HG03196 (cell line): ENCODE measurements at regions not wholly inside any gene's neighbourhood (a gene's known extent, or its start where the extent isn't known, plus 50 kb on each side); places are given as distances from the start of the nearest gene placed in this dataset.
"Not testable (repeated sequence)": the region's sequence is repeated elsewhere in the genome, so short reads cannot be mapped to it uniquely, and the experiment has no call there.

Experiments
- ATAC-seq: cut with Tn5 transposase; IDR thresholded peaks from one replicate; pipeline ENCODE4 v1.9.1; 2021; ENCODE audit not compliant: unreplicated experiment

DNA sequence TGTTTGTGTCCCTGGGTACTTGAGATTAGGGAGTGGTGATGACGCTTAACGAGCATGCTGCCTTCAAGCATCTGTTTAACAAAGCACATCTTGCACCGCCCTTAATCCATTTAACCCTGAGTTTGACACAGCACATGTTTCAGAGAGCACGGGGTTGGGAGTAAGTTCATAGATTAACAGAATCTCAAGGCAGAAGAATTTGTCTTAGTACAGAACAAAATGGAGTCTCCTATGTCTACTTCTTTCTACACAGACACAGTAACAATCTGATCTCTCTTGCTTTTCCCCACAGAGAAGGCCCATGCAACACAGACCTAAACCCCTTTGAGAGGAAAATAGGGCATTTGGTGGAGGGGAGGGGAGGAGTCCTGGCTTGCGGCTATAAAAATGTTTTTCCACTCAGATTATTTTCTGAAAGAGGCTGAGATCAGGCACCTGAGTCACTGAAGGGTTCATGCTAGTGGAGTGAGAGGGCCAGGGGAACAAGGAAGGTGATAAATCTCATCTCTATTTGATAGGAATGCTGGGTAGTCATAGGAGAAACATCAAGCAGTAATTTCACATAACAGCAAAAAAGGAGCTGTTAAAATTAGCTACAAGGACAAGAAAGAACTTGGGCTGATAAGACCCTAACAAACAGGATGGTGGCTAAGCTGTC, 136.9 kb downstream of the OR2B2 start:
- not testable (repeated sequence) for ATAC-seq

GRCh38 chr6:27774264-27774600, 138.0 kb downstream of the OR2B2 start:
- ATAC-seq: not testable (repeated sequence)

- ATAC-seq: not testable (repeated sequence)
Measured at GRCh38 chr6:27773542-27774263, 138.5 kb downstream of the OR2B2 start.

DNA sequence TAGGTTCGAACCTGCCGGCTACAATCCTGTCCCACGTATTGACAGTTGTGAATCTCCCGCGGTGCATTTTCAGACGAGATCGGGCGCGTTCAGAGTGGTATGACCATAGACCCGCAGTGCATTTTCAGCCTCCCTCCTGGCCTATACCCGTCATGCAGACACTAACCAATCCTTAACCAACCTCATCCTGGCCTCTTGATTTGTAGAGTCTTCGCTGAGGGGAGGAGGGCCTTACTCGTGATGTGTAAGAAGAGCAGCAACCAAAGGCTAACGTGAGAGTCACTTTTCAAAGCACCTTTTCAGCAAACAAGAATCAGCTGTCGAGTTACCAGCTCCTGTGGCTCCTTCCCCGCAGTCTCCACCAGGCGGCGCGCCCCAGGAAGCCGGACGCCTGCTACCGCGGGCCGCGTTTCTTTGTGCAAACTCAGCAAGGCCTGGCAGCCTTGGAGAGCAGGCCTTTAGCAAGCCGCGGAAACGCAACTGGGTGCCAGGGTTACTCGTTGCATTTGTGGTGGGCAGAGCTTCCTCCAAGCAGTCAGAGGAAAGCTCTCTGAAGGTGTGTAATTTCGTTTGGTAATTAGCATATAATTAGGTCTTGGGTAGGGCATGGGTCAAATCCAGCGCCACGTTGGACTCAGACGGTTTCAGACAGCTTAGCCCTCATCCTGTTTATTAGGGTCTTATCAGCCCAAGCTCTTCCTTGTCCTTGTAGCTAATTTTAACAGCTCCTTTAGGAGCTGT, 139.8 kb downstream of the OR2B2 start:
- peak; percentile 72 for ATAC-seq

GRCh38 chr6:27771235-27771634, 141.0 kb downstream of the OR2B2 start:
- ATAC-seq: no peak

DNA sequence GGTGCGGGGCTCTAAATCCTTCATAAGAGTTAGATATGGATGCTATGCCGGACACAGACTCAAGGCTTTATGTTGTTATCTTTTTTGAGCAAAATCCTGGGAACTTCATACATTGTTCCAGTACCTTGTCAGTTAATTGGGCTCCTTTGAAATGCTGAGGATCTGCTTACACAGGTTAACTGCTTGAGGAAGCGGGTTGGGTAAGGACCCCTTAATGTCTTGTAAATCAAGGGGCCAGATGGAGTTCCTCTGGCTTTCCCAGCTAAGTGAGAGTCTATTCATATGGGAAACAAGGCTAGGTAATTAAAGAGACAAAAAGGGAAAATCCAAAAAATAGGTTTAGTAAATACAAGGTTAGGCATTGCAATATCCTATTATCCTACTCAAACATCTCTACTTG, 141.5 kb downstream of the OR2B2 start:
- no peak for ATAC-seq

DNA sequence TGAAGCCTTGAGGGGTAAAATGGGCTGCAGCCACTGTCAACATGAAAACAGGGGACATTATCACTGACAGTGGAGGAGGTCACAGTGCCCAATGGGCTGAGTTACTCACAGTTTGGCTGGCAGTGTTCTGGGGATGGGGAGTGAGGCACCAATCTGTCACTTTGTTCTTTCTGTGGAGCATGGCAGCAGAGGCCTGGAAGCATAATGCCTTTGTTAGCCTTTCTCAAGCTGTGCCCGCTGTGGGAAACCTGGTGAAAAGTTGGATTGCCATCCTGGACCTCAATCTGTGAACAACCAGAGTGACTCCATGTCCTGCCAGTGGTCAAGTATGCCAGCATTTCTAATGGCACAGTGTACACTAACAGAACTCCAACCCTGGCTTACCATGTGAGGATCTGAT, 143.6 kb downstream of the OR2B2 start:
- no peak for ATAC-seq

DNA sequence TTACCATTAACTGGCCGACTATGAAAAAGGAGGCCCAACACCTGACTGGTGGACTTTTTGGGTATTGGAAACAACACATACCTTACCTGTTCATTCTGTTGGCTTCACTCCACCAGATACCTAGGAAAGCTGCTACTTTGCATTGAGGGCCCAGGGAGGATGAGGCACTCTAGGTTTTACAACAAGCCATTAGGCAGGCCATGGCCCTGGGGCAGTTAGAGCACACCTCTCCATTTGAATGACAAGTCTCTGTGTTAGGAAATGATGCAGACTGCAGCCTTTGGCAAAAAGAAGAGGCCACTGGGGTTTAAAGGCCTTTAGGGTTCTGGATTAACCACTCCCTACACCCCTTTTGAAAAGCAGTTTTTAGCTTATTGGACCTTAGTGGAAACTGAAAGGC, 144.3 kb downstream of the OR2B2 start:
- no peak for ATAC-seq

- no peak for ATAC-seq
Measured at GRCh38 chr6:27766405-27766804, 145.8 kb downstream of the OR2B2 start.

- ATAC-seq: no peak
Measured at GRCh38 chr6:27765028-27765590, 147.1 kb downstream of the OR2B2 start.

- ATAC-seq: no peak
Measured at GRCh38 chr6:27761391-27761790, 150.8 kb downstream of the OR2B2 start.

DNA sequence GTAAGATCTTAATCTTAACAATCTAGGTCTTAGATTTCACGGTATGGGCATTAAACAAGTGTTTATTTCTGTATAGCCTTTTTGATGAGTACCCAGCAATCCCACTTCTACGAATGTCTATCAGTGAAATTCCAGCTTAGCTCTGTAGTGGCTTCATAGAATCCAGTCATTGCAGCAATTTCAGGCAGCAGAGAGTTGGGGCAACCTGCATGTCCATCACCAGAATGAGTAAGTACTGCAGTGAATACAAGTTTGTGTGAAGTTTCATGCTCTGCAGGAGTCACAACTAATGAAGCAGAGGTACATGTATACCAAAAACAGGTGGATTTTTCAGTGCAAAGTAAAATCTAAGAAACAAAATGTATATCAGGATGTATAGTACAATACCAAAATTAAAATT, 151.7 kb downstream of the OR2B2 start:
- ATAC-seq: no peak

DNA sequence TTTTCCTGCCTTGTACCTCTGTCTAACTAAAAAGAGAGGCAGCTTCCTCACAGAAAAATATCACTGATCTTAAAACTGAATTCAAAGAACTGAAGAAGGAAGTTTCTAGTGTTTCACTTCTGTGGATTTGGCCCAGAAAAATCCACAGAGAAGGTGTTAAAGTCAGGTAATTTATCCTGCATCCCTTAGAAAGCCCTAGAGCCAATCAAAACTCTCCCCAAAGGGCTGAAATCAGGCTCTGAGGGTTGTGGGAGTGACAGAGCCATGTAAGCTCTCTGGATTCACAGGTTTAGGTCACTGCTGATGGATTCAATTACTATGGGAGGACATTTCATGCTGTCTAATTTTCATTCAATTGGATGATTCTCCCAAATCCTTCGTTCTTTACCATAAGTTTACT, 152.3 kb downstream of the OR2B2 start:
- ATAC-seq: no peak

- ATAC-seq: no peak
Measured at GRCh38 chr6:27758491-27758890, 153.7 kb downstream of the OR2B2 start.

GRCh38 chr6:27757307-27757706, 154.9 kb downstream of the OR2B2 start:
- ATAC-seq: no peak

DNA sequence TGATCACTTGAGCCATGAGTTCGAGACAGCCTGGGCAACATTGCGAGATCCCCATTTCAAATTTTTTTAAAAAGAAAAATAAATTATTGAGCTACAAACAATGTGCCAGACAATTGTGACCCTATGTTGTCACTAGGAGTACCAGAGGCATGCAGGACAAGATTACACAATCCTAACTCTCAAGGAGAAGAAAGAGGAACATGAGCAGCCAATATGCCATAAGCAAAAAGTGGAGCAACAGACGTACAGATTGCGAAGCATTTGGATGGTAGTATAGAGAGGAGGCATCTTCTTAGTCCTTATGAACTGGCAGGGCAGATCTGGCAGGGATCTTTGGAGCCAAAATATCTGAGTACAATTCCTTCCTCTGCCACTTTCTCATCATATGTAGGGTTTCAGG, 156.4 kb downstream of the OR2B2 start:
- ATAC-seq: no peak

DNA sequence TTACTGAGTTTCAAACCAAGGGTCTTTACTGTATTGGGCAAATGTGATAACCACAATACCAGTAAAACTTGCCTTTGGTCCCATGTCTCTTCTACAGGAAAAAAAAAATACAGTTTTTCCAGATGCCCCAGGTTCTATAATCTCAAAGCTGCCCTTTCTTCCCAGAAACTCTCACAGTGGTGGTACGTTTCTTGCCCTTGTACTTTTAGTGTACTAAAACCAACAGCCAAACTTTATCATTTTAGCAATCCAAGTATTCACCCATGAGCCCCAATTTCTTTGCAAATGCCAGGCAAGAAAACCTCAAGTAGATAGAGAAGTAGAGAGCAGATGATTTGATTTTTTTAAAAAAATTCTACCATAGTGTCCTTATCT, 157.8 kb downstream of the OR2B2 start:
- ATAC-seq: no peak

GRCh38 chr6:27753668-27754407, 158.4 kb downstream of the OR2B2 start:
- ATAC-seq: peak; percentile 48

DNA sequence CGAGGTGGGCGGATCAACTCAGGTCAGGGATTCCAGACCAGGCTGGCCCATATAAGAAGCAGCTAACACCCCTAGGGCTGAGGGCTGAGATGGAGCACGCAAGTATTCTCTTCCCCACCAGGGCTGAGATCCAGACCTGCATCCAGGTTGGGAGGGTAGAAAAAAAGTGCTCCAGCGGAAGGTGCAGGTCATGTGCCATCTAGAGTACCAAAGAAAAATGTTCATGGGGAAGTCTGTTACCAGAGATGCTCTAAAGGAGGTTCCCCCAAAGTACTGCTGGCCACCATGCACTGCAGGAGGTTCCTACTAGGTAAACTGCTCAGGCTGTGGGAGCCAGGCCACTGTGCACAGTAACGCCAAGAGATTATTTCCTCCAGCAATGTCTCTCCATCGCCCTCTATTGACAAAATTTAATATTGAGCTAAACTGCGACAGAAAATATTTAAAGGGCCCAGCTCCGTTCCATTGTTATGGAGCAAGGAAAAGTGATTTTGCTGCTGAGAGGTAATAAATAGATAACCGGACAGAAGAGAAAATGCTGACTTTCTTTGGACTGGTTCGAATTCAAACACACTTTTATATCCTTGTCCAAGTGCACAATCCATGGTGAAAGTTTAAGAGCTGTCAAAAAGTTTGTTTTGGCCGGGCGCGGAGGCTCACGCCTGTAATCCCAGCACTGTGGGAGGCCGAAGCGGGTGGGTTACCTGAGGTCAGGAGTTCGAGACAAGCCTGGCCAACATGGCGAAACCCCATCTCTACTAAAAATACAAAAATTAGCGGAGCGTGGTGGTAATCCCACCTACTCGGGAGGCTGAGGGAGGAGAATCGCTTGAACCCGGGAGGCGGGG, 159.9 kb downstream of the OR2B2 start:
- ATAC-seq: peak; percentile 47

- no peak for ATAC-seq
Measured at GRCh38 chr6:27748661-27749060, 163.5 kb downstream of the OR2B2 start.
